ENCODE measurements at regions not wholly inside any gene's neighbourhood (a gene's known extent, or its start where the extent isn't known, plus 50 kb on each side); places are given as distances from the start of the nearest gene placed in this dataset.
"Not testable (repeated sequence)": the region's sequence is repeated elsewhere in the genome, so short reads cannot be mapped to it uniquely, and the experiment has no call there.

GRCh38 chr1:143553627-143554026 is 418.2 kb downstream of the FAM72C start:
- TF ChIP-seq CTCF (IDR thresholded peaks at IDR 0.05; ENCODE audit: low read depth, low read length) = no peak
- no peak overlapping the region for H3K4me3 ChIP-seq (ENCODE audit: low read depth, low read length)
- POLR2A ChIA-PET = no interaction called here

GRCh38 chr1:143504703-143505102 is 467.1 kb downstream of the FAM72C start:
- H3K27me3 ChIP-seq (ENCODE audit: control insufficient read depth, insufficient read depth, low read length); POLR2A ChIA-PET; DNase-seq (ENCODE audit: low read depth, low spot score); H3K27ac ChIP-seq (ENCODE audit: low read depth, low read length); H3K4me3 ChIP-seq (ENCODE audit: low read depth, low read length); H3K9me3 ChIP-seq (ENCODE audit: control insufficient read depth, insufficient read depth, low read length); CTCF ChIA-PET: not testable (repeated sequence)

More at GRCh38 chr1:143553627-143554026, 418.2 kb downstream of the FAM72C start:
- Histone ChIP-seq H3K27ac (ENCODE audit: low read depth, low read length) (no peak overlapping the region), H3K27me3 (ENCODE audit: control insufficient read depth, insufficient read depth, low read length) (no peaks in the 10 kb centered on the region), H3K9me3 (ENCODE audit: control insufficient read depth, insufficient read depth, low read length) (peaks cover 6% of the 10 kb centered on the region)
- no peak for DNase-seq (ENCODE audit: low read depth, low spot score)
- CTCF ChIA-PET = no interaction called here

- H3K4me3 ChIP-seq (ENCODE audit: low read depth, low read length); H3K27me3 ChIP-seq (ENCODE audit: control insufficient read depth, insufficient read depth, low read length); H3K9me3 ChIP-seq (ENCODE audit: control insufficient read depth, insufficient read depth, low read length); H3K27ac ChIP-seq (ENCODE audit: low read depth, low read length); CTCF ChIA-PET; DNase-seq (ENCODE audit: low read depth, low spot score); POLR2A ChIA-PET: not testable (repeated sequence)
Observed at GRCh38 chr1:143504080-143504479, 467.7 kb downstream of the FAM72C start.

GRCh38 chr1:143503048-143503447 is 468.7 kb downstream of the FAM72C start:
- H3K27ac ChIP-seq (ENCODE audit: low read depth, low read length); CTCF ChIA-PET; DNase-seq (ENCODE audit: low read depth, low spot score); H3K4me3 ChIP-seq (ENCODE audit: low read depth, low read length); H3K27me3 ChIP-seq (ENCODE audit: control insufficient read depth, insufficient read depth, low read length); POLR2A ChIA-PET; H3K9me3 ChIP-seq (ENCODE audit: control insufficient read depth, insufficient read depth, low read length): not testable (repeated sequence)

GRCh38 chr1:143502038-143502437 is 469.7 kb downstream of the FAM72C start:
- CTCF ChIA-PET; H3K4me3 ChIP-seq (ENCODE audit: low read depth, low read length): not testable (repeated sequence)

GRCh38 chr1:143498059-143498749 is 473.6 kb downstream of the FAM72C start:
- DNase-seq (ENCODE audit: low read depth, low spot score); POLR2A ChIA-PET; H3K9me3 ChIP-seq (ENCODE audit: control insufficient read depth, insufficient read depth, low read length); H3K27me3 ChIP-seq (ENCODE audit: control insufficient read depth, insufficient read depth, low read length); H3K4me3 ChIP-seq (ENCODE audit: low read depth, low read length); H3K27ac ChIP-seq (ENCODE audit: low read depth, low read length); CTCF ChIA-PET: not testable (repeated sequence)

More at GRCh38 chr1:143502038-143502437, 469.7 kb downstream of the FAM72C start:
- H3K9me3 ChIP-seq (ENCODE audit: control insufficient read depth, insufficient read depth, low read length); POLR2A ChIA-PET; H3K27ac ChIP-seq (ENCODE audit: low read depth, low read length); H3K27me3 ChIP-seq (ENCODE audit: control insufficient read depth, insufficient read depth, low read length); DNase-seq (ENCODE audit: low read depth, low spot score): not testable (repeated sequence)

GRCh38 chr1:143497374-143497747 is 474.4 kb downstream of the FAM72C start:
- H3K4me3 ChIP-seq (ENCODE audit: low read depth, low read length) = no peak overlapping the region
- CTCF ChIA-PET = no interaction called here

GRCh38 chr1:143496526-143497373 is 475.0 kb downstream of the FAM72C start:
- POLR2A ChIA-PET; CTCF ChIA-PET; H3K4me3 ChIP-seq (ENCODE audit: low read depth, low read length); H3K27me3 ChIP-seq (ENCODE audit: control insufficient read depth, insufficient read depth, low read length); DNase-seq (ENCODE audit: low read depth, low spot score); H3K9me3 ChIP-seq (ENCODE audit: control insufficient read depth, insufficient read depth, low read length); H3K27ac ChIP-seq (ENCODE audit: low read depth, low read length): not testable (repeated sequence)

More at GRCh38 chr1:143497374-143497747, 474.4 kb downstream of the FAM72C start:
- Histone ChIP-seq H3K27me3 (ENCODE audit: control insufficient read depth, insufficient read depth, low read length) (peaks cover 2% of the 10 kb centered on the region), H3K27ac (ENCODE audit: low read depth, low read length) (no peak overlapping the region), H3K9me3 (ENCODE audit: control insufficient read depth, insufficient read depth, low read length) (no peaks in the 10 kb centered on the region)
- DNase-seq (ENCODE audit: low read depth, low spot score) = no peak
- POLR2A ChIA-PET = no interaction called here
- TF ChIP-seq CTCF (IDR thresholded peaks at IDR 0.05; ENCODE audit: low read depth, low read length) = no peak

Data from AG04450 (cell line).